ENCODE measurements at regions not wholly inside any gene's neighbourhood (a gene's known extent, or its start where the extent isn't known, plus 50 kb on each side); places are given as distances from the start of the nearest gene placed in this dataset.

DNA sequence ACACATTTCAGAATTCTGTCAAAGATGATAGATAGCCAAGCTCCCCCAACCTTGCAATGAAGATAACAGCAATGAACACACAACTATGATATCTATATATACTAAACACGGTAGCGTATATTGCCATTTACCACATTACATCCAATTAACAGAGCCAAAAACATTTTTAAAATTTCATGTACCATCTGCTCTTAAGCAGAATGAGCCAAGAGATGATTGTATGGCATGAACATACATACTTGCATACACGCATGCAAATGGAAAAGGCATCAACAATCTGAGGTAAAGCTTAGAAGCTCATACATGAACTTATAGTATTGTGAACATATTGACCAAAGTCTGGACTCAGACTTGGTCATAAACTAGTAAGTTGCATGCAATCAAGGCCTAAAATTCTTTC, 712.9 kb upstream of the GOLIM4 start:
- H3K9me3 ChIP-seq, result no peaks in the 10 kb centered on the region
- TF ChIP-seq EP300 (IDR thresholded peaks at IDR 0.05) (no peak), CTCF (IDR thresholded peaks at IDR 0.05) (no peak), POLR2A (IDR thresholded peaks at IDR 0.05) (no peak)
- no peak overlapping the region for H3K4me3 ChIP-seq
- H3K4me1 ChIP-seq (ENCODE audit: insufficient read depth), result no peaks in the 10 kb centered on the region
- H3K36me3 ChIP-seq, result no peaks in the 10 kb centered on the region
- H3K27me3 ChIP-seq, result no peaks in the 10 kb centered on the region
- no peak for DNase-seq
- no peak overlapping the region for H3K27ac ChIP-seq
- intact Hi-C loops (cut with DNase I), result no loop called here
- WGBS, 3 donors, result 70 to 79% (median 73%) methylated on average over 3 of the region's 3 CpGs

DNA sequence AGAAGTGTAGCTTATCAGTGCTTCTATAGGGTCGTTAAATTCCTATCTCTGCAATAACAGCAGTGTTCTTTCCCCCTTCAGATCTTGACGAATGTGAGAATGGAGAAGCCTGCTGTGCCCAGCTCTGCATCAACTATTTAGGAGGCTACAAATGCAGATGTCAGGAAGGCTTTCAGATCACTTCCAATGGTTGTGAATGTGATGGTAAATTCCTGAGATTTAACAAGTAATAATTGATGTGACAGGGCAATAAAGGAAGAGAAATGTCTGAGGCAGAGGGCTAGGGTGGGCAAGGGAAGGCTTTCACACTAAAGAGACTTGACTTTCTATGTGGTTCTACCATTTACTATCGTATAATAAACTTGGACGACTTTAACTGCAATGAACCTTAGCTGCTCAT, 711.7 kb upstream of the GOLIM4 start:
- intact Hi-C loops (cut with DNase I), result no loop called here
- Histone ChIP-seq H3K27ac (no peak overlapping the region), H3K27me3 (no peaks in the 10 kb centered on the region), H3K4me3 (no peak overlapping the region), H3K4me1 (ENCODE audit: insufficient read depth) (no peaks in the 10 kb centered on the region), H3K9me3 (no peaks in the 10 kb centered on the region), H3K36me3 (no peaks in the 10 kb centered on the region)
- 31 to 40% (median 34%) methylated on average over 4 of the region's 4 CpGs for WGBS, 3 donors
- no peak for DNase-seq
- no peak for TF ChIP-seq POLR2A (IDR thresholded peaks at IDR 0.05)
- TF ChIP-seq EP300 (IDR thresholded peaks at IDR 0.05), result no peak
- no peak for TF ChIP-seq CTCF (IDR thresholded peaks at IDR 0.05)

GRCh38 chr3:168806871-168807270, 711.1 kb upstream of the GOLIM4 start:
- Histone ChIP-seq H3K9me3 (no peaks in the 10 kb centered on the region), H3K27me3 (no peaks in the 10 kb centered on the region), H3K4me3 (no peak overlapping the region), H3K4me1 (ENCODE audit: insufficient read depth) (no peaks in the 10 kb centered on the region), H3K27ac (no peak overlapping the region), H3K36me3 (no peaks in the 10 kb centered on the region)
- 8 to 42% (median 13%) methylated on average over 1 of the region's 1 CpG for WGBS, 3 donors
- intact Hi-C loops (cut with DNase I), result no loop called here
- TF ChIP-seq POLR2A (IDR thresholded peaks at IDR 0.05) (no peak), CTCF (IDR thresholded peaks at IDR 0.05) (no peak), EP300 (IDR thresholded peaks at IDR 0.05) (no peak)
- DNase-seq, result no peak

DNA sequence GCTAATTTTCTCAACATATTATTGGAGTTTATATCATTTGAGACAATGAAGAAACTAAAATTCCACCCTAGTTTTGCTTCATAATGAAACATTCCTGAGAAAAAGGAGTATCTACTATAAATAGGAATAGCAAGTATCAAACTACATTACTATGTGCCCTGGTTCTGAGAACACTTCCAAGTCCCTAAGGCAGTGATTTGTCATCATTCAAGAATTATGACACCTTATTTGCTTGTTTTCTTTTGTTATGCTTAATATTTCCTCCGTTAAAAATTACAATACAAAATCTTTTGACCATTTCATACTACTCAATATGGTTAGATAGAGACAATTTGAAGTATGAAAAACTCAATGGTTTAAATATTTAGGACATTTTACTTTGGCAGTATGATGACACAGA, 707.8 kb upstream of the GOLIM4 start:
- no peak for DNase-seq
- Histone ChIP-seq H3K27ac (no peak overlapping the region), H3K36me3 (no peaks in the 10 kb centered on the region), H3K4me3 (no peak overlapping the region), H3K27me3 (no peaks in the 10 kb centered on the region), H3K9me3 (no peaks in the 10 kb centered on the region), H3K4me1 (ENCODE audit: insufficient read depth) (no peaks in the 10 kb centered on the region)
- TF ChIP-seq POLR2A (IDR thresholded peaks at IDR 0.05) (no peak), CTCF (IDR thresholded peaks at IDR 0.05) (no peak), EP300 (IDR thresholded peaks at IDR 0.05) (no peak)
- intact Hi-C loops (cut with DNase I), result no loop called here
- 71 to 83% (median 71%) methylated on average over 1 of the region's 1 CpG for WGBS, 3 donors

- Histone ChIP-seq H3K27me3 (no peaks in the 10 kb centered on the region), H3K27ac (no peak overlapping the region), H3K36me3 (no peaks in the 10 kb centered on the region), H3K9me3 (no peaks in the 10 kb centered on the region), H3K4me1 (ENCODE audit: insufficient read depth) (no peaks in the 10 kb centered on the region), H3K4me3 (no peak overlapping the region)
- no peak for DNase-seq
- TF ChIP-seq EP300 (IDR thresholded peaks at IDR 0.05) (no peak), CTCF (IDR thresholded peaks at IDR 0.05) (no peak), POLR2A (IDR thresholded peaks at IDR 0.05) (no peak)
- WGBS, 3 donors, result 65 to 91% (median 66%) methylated on average over 4 of the region's 4 CpGs
- intact Hi-C loops (cut with DNase I), result no loop called here
Observed at GRCh38 chr3:168802766-168803165, 707.0 kb upstream of the GOLIM4 start.

Data from ovary (tissue), 7 donors.